Panc1 (cell line): ENCODE measurements at regions not wholly inside any gene's neighbourhood (a gene's known extent, or its start where the extent isn't known, plus 50 kb on each side); places are given as distances from the start of the nearest gene placed in this dataset.
"Not testable (repeated sequence)": the region's sequence is repeated elsewhere in the genome, so short reads cannot be mapped to it uniquely, and the experiment has no call there.

ENCODE experiments used
- ATAC-seq: fragments of 200-7000 bp; cut with Tn5 transposase; 2 replicates; pipeline ENCODE4 v1.9.1; 2020; ENCODE audit warnings: mild to moderate bottlenecking, moderate library complexity
- BruUV-seq: library from RNA; stranded (reverse); fragments of 400-500 nt; replicated peaks from 2 replicates; lab custom pipeline; 2021; lab: Mats Ljungman, UMichigan
- CTCF ChIA-PET: fragments of 300-600 bp; sonication (Branson Sonifier 250); formaldehyde crosslinking; loops from one replicate; lab custom pipeline; 2022; ENCODE audit warnings: antibody characterized with exemption; lab: Charles Lee
- POLR2A ChIA-PET: fragments of 300-600 bp; sonication (Branson Sonifier 250); formaldehyde crosslinking; loops from one replicate; lab custom pipeline; 2022; ENCODE audit warnings: antibody characterized with exemption; lab: Charles Lee
- DNase-seq: peaks from one replicate; pipeline ENCODE4 v3.0.0-alpha.2; 2010; ENCODE audit warnings: low read depth, low spot score
- H3K27ac ChIP-seq: 2 replicates; pipeline ENCODE4 v1.5.1; 2011; ENCODE audit warnings: mild to moderate bottlenecking, low read length, inconsistent platforms
- H3K27me3 ChIP-seq: fragments of 200-500 bp; sonication (Bioruptor generic); 2 replicates; pipeline ENCODE4 v1.6.0; 2014; ENCODE audit warnings: low read length, inconsistent platforms; ENCODE audit not compliant: control insufficient read depth, insufficient read depth
- H3K36me3 ChIP-seq: fragments of 200-500 bp; sonication (Bioruptor generic); 2 replicates; pipeline ENCODE4 v1.5.1; 2014; ENCODE audit warnings: inconsistent platforms, mild to moderate bottlenecking, low read length, moderate library complexity; ENCODE audit not compliant: control insufficient read depth, insufficient read depth
- H3K4me1 ChIP-seq: 2 replicates; pipeline ENCODE4 v1.5.1; 2011; ENCODE audit warnings: inconsistent platforms, mild to moderate bottlenecking, low read length, moderate library complexity; ENCODE audit not compliant: control insufficient read depth, insufficient read depth
- H3K4me3 ChIP-seq, 2 experiments: 2 replicates each; pipeline ENCODE4 v1.5.1; 2011 to 2012; ENCODE audit warnings: low read depth in 2 of 2, low read length in 2 of 2, mild to moderate bottlenecking in 2 of 2, inconsistent platforms in 1 of 2, moderate library complexity in 1 of 2
- H3K9me3 ChIP-seq: fragments of 200-500 bp; sonication (Bioruptor generic); 2 replicates; pipeline ENCODE4 v1.5.1; 2014; ENCODE audit warnings: low read depth, mild to moderate bottlenecking, inconsistent platforms, low read length, moderate library complexity; ENCODE audit not compliant: control insufficient read depth, insufficient read depth
- CTCF ChIP-seq: fragments of 450-650 bp; IDR thresholded peaks from 2 replicates; pipeline ENCODE4 v1.5.1; 2017; ENCODE audit warnings: mild to moderate bottlenecking
- POLR2AphosphoS5 ChIP-seq: IDR thresholded peaks from 2 replicates; pipeline ENCODE4 v1.6.1; 2012; ENCODE audit warnings: mild to moderate bottlenecking, low read depth, low read length, moderate library complexity
- REST ChIP-seq, 2 experiments: IDR thresholded peaks; 2 replicates each; pipeline ENCODE4 v1.6.1; 2011 to 2012; ENCODE audit warnings: low read depth in 2 of 2, control low read depth in 1 of 2, low read length in 1 of 2, mild to moderate bottlenecking in 1 of 2, moderate library complexity in 1 of 2; ENCODE audit not compliant: insufficient read depth in 1 of 2
- SIN3A ChIP-seq: IDR thresholded peaks from 2 replicates; pipeline ENCODE4 v1.6.1; 2012; ENCODE audit warnings: low read depth, mild to moderate bottlenecking, low read length, moderate library complexity, borderline replicate concordance; ENCODE audit not compliant: insufficient read depth
- TCF7L2 ChIP-seq: IDR thresholded peaks from 2 replicates; pipeline ENCODE4 v1.6.1; 2011; ENCODE audit warnings: mild to moderate bottlenecking, low read depth, low read length, inconsistent platforms
- in situ Hi-C: cut with HindIII; loops from 2 replicates; pipeline ENCODE4 v1.10.0; 2016; ENCODE audit warnings: low sequenced_read_pairs, low pct_unique_long_range_greater_than_20kb
- intact Hi-C: fragments of 100-400 bp; cut with micrococcal nuclease; formaldehyde crosslinking; loops from one replicate; pipeline ENCODE4 v1.10.0; 2022; ENCODE audit not compliant: unreplicated experiment

- no peak overlapping the region for H3K27ac ChIP-seq
- no peaks in the 10 kb centered on the region for H3K27me3 ChIP-seq
- no peaks in the 10 kb centered on the region for H3K9me3 ChIP-seq
- ChIA-PET POLR2A (no interaction called here), CTCF (no interaction called here)
- no TSS peak for BruUV-seq
- intact Hi-C loops: no loop called here
- no peak for DNase-seq
- no peaks in the 10 kb centered on the region for H3K36me3 ChIP-seq
- no peak for TF ChIP-seq CTCF
- TF ChIP-seq SIN3A: no peak
- no peak for TF ChIP-seq REST (IDR thresholded peaks at IDR 0.05; ENCODE audit: insufficient read depth in 1 of 2, low read depth in 2 of 2, low read length in 1 of 2)
- TF ChIP-seq TCF7L2: no peak
- TF ChIP-seq POLR2AphosphoS5: no peak
- ATAC-seq: no peak
- H3K4me1 ChIP-seq: peaks cover 10% of the 10 kb centered on the region
- H3K4me3 ChIP-seq: no peak overlapping the region
- in situ Hi-C loops: no loop called here
Measured at GRCh38 chr3:32048487-32049182, 57.8 kb upstream of the GPD1L start.

- DNase-seq (no peak), ATAC-seq (no peak)
- H3K4me1 ChIP-seq: peaks cover 8% of the 10 kb centered on the region
- no peak for TF ChIP-seq POLR2AphosphoS5
- no peak overlapping the region for H3K4me3 ChIP-seq
- H3K27ac ChIP-seq: no peak overlapping the region
- no peaks in the 10 kb centered on the region for H3K36me3 ChIP-seq
- in situ Hi-C loops: no loop called here
- intact Hi-C loops: no loop called here
- ChIA-PET CTCF (no interaction called here), POLR2A (no interaction called here)
- BruUV-seq: no TSS peak
- H3K27me3 ChIP-seq: no peaks in the 10 kb centered on the region
- no peaks in the 10 kb centered on the region for H3K9me3 ChIP-seq
Measured at GRCh38 chr3:32049916-32050315, 56.5 kb upstream of the GPD1L start.

- BruUV-seq, H3K27me3 ChIP-seq, H3K9me3 ChIP-seq, H3K36me3 ChIP-seq, DNase-seq, ATAC-seq, POLR2A ChIA-PET, CTCF ChIA-PET, intact Hi-C loops, in situ Hi-C loops, H3K27ac ChIP-seq, H3K4me3 ChIP-seq, H3K4me1 ChIP-seq: not testable (repeated sequence)
Measured at GRCh38 chr3:32052230-32052629, 54.2 kb upstream of the GPD1L start.

GRCh38 chr3:32052851-32053250 lies 53.6 kb upstream of the GPD1L start:
- H3K36me3 ChIP-seq, in situ Hi-C loops, POLR2A ChIA-PET, ATAC-seq, H3K27me3 ChIP-seq, intact Hi-C loops, H3K4me3 ChIP-seq, H3K9me3 ChIP-seq, BruUV-seq, DNase-seq, H3K27ac ChIP-seq, CTCF ChIA-PET, H3K4me1 ChIP-seq: not testable (repeated sequence)
